ENCODE measurements at regions not wholly inside any gene's neighbourhood (a gene's known extent, or its start where the extent isn't known, plus 50 kb on each side); places are given as distances from the start of the nearest gene placed in this dataset.

GRCh38 chr6:85062884-85063283 is 298.5 kb upstream of the TBX18 start:
- no peak for TF ChIP-seq CTCF (IDR thresholded peaks at IDR 0.05; ENCODE audit: low read depth, low read length, poor library complexity, severe bottlenecking)
- TF ChIP-seq EZH2phosphoT487 (IDR thresholded peaks at IDR 0.05; ENCODE audit: borderline replicate concordance, low read length) = no peak

Measured in DOHH2 (cell line).